Spinal cord (tissue), 9 donors: ENCODE measurements at regions not wholly inside any gene's neighbourhood (a gene's known extent, or its start where the extent isn't known, plus 50 kb on each side); places are given as distances from the start of the nearest gene placed in this dataset.

Experiments used
- DNase-seq, 6 donors: peaks; one replicate each; pipeline versions ENCODE4 v3.0.0 to v3.0.0-alpha.2; 2013 to 2015; ENCODE audit warnings: low spot score in 6 of 6, low read depth in 4 of 6
- H3K27ac ChIP-seq: one replicate; pipeline ENCODE4 v1.5.1; 2013; ENCODE audit warnings: low read depth, low read length, control low read depth
- H3K27me3 ChIP-seq: one replicate; pipeline ENCODE4 v1.6.1; 2013; ENCODE audit warnings: low read length; ENCODE audit not compliant: control insufficient read depth, insufficient read depth
- H3K36me3 ChIP-seq: one replicate; pipeline ENCODE4 v1.6.1; 2013; ENCODE audit warnings: low read length; ENCODE audit not compliant: control insufficient read depth, insufficient read depth
- H3K4me1 ChIP-seq: one replicate; pipeline ENCODE4 v1.6.1; 2013; ENCODE audit warnings: low read length; ENCODE audit not compliant: control insufficient read depth, insufficient read depth
- H3K4me3 ChIP-seq: one replicate; pipeline ENCODE4 v1.5.1; 2013; ENCODE audit warnings: low read depth, low read length, control low read depth
- H3K9me3 ChIP-seq: one replicate; pipeline ENCODE4 v1.6.1; 2013; ENCODE audit warnings: low read length; ENCODE audit not compliant: control insufficient read depth, insufficient read depth
- WGBS: methylation state at CpG from one replicate; pipeline ENCODE4 v1.1.5; 2013; ENCODE audit warnings: missing lambda C conversion rate; ENCODE audit not compliant: insufficient coverage; 5-methylcytosine and 5-hydroxymethylcytosine counted together
- donor health status: healthy.

DNA sequence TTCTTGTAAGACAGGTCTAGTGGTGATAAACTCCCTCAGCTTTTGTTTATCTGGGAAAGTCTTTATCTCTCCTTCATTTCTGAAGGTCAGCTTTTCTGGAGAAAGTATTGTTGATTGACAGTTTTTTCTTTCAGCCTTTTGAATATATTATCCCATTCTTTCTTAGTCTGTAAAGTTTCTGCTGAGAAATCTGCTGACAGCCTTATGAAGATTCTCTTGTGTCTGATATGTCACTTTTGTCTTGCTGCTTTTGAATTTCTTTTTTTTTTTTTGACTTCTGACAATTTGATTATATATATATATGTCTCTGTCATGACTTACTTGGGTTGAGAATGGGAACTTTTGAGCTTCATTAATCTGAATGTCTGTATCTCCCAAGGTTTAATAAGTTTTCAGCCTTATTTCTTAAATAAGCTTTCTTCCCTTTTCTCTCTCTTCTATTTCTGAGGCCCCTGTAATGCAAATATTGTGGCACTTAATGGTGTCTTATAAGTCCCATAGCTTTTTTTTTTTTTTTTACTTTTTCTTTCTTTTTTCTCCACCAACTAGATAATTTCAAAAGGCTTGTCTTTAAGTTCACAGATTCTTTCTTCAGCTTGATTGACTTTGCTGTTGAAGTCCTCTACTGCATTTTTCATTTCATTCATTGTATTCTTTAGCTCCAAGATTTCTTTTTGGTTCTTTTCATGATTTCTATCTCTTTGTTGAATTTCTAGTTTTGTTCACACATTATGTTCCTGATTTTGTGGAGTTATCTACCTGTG, 81.4 kb upstream of the IL6 start:
- peaks cover 15% of the 10 kb centered on the region for H3K9me3 ChIP-seq
- no peak for DNase-seq
- H3K27ac ChIP-seq = no peak overlapping the region

DNA sequence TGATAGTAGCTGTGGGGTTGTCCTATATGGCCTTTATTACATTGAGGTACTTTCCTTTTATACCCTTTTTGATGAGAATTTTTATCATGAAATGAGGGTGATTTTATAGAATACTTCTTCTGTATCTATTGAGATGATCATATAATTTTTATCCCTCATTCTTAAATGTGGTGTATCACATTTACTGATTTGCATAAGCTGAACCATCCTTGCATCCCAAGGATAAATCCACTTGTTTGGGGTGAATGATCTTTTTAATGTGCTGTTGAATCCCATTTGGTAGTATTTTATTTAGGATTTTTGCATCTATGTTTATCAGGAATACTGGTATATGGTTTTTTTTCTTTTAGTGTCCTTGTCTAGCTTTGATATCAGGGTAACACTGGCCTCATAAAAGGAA, 84.5 kb upstream of the IL6 start:
- no peak overlapping the region for H3K4me3 ChIP-seq
- no peak for DNase-seq
- no peak overlapping the region for H3K27ac ChIP-seq
- H3K36me3 ChIP-seq = no peaks in the 10 kb centered on the region
- peaks cover 17% of the 10 kb centered on the region for H3K9me3 ChIP-seq
- H3K27me3 ChIP-seq = no peaks in the 10 kb centered on the region
- H3K4me1 ChIP-seq = no peaks in the 10 kb centered on the region

More for the DNA sequence above, 81.4 kb upstream of the IL6 start:
- H3K4me3 ChIP-seq = no peak overlapping the region
- no peaks in the 10 kb centered on the region for H3K4me1 ChIP-seq
- H3K27me3 ChIP-seq = no peaks in the 10 kb centered on the region
- no peaks in the 10 kb centered on the region for H3K36me3 ChIP-seq

- Histone ChIP-seq H3K4me3 (no peak overlapping the region), H3K27me3 (no peaks in the 10 kb centered on the region), H3K9me3 (peaks cover 6% of the 10 kb centered on the region), H3K4me1 (no peaks in the 10 kb centered on the region), H3K27ac (no peak overlapping the region), H3K36me3 (no peaks in the 10 kb centered on the region)
- 95% methylated on average over 2 of the region's 8 CpGs for WGBS
- DNase-seq = no peak
These were observed 86.7 kb upstream of the IL6 start for GRCh38 chr7:22640269-22640668.

DNA sequence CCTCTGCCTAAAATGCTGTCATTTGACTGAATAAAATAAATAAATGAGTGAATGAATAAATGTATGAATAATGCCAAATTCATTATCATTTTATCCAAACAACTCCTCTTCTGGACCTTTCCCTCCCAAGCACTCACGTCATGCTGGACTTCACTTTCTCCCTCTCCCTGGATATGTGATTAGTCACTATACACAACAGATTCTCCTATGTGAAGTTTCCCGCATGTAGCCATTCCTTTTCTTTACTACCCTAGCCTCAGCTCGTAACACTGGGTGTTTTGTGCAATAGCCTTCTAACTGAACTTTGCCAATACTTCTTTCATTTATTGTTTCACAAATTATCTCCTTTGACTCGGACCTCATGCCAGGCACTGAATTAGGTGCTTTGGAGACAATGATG, 87.6 kb upstream of the IL6 start:
- no peaks in the 10 kb centered on the region for H3K4me1 ChIP-seq
- DNase-seq = no peak
- no peaks in the 10 kb centered on the region for H3K27me3 ChIP-seq
- peaks cover 5% of the 10 kb centered on the region for H3K9me3 ChIP-seq
- H3K4me3 ChIP-seq = no peak overlapping the region
- no peak overlapping the region for H3K27ac ChIP-seq
- H3K36me3 ChIP-seq = no peaks in the 10 kb centered on the region
- WGBS = 39% methylated on average over 2 of the region's 4 CpGs

- Histone ChIP-seq H3K27me3 (no peaks in the 10 kb centered on the region), H3K9me3 (peaks cover 2% of the 10 kb centered on the region), H3K4me1 (no peaks in the 10 kb centered on the region), H3K4me3 (no peak overlapping the region), H3K27ac (no peak overlapping the region), H3K36me3 (no peaks in the 10 kb centered on the region)
- DNase-seq = no peak
- WGBS = 69% methylated on average over 1 of the region's 1 CpG
These were observed 91.7 kb upstream of the IL6 start for GRCh38 chr7:22635349-22635748.

- no peaks in the 10 kb centered on the region for H3K4me1 ChIP-seq
These were observed 93.0 kb upstream of the IL6 start for GRCh38 chr7:22633954-22634474.

GRCh38 chr7:22633286-22633953, 93.6 kb upstream of the IL6 start:
- no peaks in the 10 kb centered on the region for H3K36me3 ChIP-seq
- H3K27ac ChIP-seq = no peak overlapping the region
- no peaks in the 10 kb centered on the region for H3K27me3 ChIP-seq
- H3K4me3 ChIP-seq = no peak overlapping the region
- no peaks in the 10 kb centered on the region for H3K4me1 ChIP-seq
- no CpG with 5 or more reads among the region's 2 CpGs for WGBS
- H3K9me3 ChIP-seq = peaks cover 2% of the 10 kb centered on the region
- DNase-seq = no peak

More at GRCh38 chr7:22633954-22634474, 93.0 kb upstream of the IL6 start:
- H3K27me3 ChIP-seq = no peaks in the 10 kb centered on the region
- 43% methylated on average over 1 of the region's 3 CpGs for WGBS
- H3K36me3 ChIP-seq = no peaks in the 10 kb centered on the region
- H3K9me3 ChIP-seq = peaks cover 2% of the 10 kb centered on the region
- DNase-seq = no peak
- no peak overlapping the region for H3K4me3 ChIP-seq
- H3K27ac ChIP-seq = no peak overlapping the region

DNA sequence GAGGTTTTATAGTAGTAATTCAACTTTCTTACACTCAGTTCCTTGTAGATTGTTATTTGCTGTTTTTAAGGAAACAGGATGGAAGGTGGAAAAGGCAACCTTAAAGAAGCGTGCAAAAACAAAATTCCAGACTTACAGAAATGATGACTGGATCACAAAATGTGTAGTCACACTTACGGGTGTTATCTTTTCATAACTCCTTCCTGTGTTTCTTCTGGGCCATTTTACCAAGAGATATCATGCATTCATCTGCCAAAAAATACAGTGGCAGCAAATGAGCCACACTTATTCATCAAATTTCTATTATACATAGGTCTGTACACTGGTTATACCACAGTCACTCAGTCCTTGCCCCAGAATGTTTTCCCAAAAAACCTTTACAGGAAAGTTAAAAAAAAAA, 94.3 kb upstream of the IL6 start:
- WGBS = 65% methylated on average over 2 of the region's 2 CpGs
- Histone ChIP-seq H3K4me3 (no peak overlapping the region), H3K4me1 (no peaks in the 10 kb centered on the region), H3K9me3 (peaks cover 2% of the 10 kb centered on the region), H3K36me3 (no peaks in the 10 kb centered on the region), H3K27ac (no peak overlapping the region), H3K27me3 (no peaks in the 10 kb centered on the region)
- DNase-seq = no peak

- no peaks in the 10 kb centered on the region for H3K36me3 ChIP-seq
- H3K9me3 ChIP-seq = no peaks in the 10 kb centered on the region
- H3K27me3 ChIP-seq = no peaks in the 10 kb centered on the region
- WGBS = 22% methylated on average over 1 of the region's 2 CpGs
- no peak for DNase-seq
- no peak overlapping the region for H3K4me3 ChIP-seq
- H3K27ac ChIP-seq = no peak overlapping the region
- no peaks in the 10 kb centered on the region for H3K4me1 ChIP-seq
These were observed 95.3 kb upstream of the IL6 start for GRCh38 chr7:22631730-22632129.

DNA sequence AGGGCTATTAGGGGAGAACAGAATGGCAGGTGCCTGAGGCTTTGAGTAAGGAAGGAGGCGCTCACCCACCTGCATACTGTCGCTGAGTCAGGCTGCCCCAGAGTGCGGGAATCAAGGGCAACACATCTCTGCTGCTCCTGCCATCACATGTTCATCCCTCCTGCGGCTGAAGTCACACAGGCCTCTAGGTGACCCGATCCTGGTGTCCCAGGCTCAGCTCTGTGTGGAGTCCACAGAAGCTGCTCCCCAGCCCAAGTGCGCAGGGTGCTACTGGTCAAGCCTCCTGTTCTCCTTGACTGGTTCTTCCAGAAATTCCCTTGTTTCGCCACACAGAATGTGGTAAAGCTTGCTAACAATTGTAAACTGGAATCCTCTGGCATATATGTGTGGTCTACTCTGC, 96.9 kb upstream of the IL6 start:
- no peak for DNase-seq
- Histone ChIP-seq H3K9me3 (no peaks in the 10 kb centered on the region), H3K36me3 (no peaks in the 10 kb centered on the region), H3K27me3 (no peaks in the 10 kb centered on the region), H3K27ac (no peak overlapping the region), H3K4me1 (no peaks in the 10 kb centered on the region), H3K4me3 (no peak overlapping the region)
- WGBS = 96% methylated on average over 6 of the region's 7 CpGs
